ENCODE measurements at regions not wholly inside any gene's neighbourhood (a gene's known extent, or its start where the extent isn't known, plus 50 kb on each side); places are given as distances from the start of the nearest gene placed in this dataset.

GRCh38 chr14:101069666-101070362 lies 166.3 kb upstream of the RTL1 start:
- DNase-seq = no peak

- no peak for DNase-seq
Measured at GRCh38 chr14:101070540-101071492, 167.3 kb upstream of the RTL1 start.

GRCh38 chr14:101071493-101071906 lies 168.0 kb upstream of the RTL1 start:
- no peak for DNase-seq

- no peak for DNase-seq
Measured at GRCh38 chr14:101072070-101072469, 168.5 kb upstream of the RTL1 start.

- no peak for DNase-seq
Measured at GRCh38 chr14:101072531-101072930, 169.0 kb upstream of the RTL1 start.

- DNase-seq = no peak
Measured at GRCh38 chr14:101072945-101073597, 169.5 kb upstream of the RTL1 start.

- DNase-seq = no peak
Measured at GRCh38 chr14:101073598-101073965, 170.1 kb upstream of the RTL1 start.

GRCh38 chr14:101074196-101075024 lies 170.9 kb upstream of the RTL1 start:
- DNase-seq = peak; percentile 7

GRCh38 chr14:101075025-101075800 lies 171.7 kb upstream of the RTL1 start:
- DNase-seq = no peak

- DNase-seq = no peak
Measured at GRCh38 chr14:101075801-101076413, 172.4 kb upstream of the RTL1 start.

GRCh38 chr14:101076451-101077198 lies 173.1 kb upstream of the RTL1 start:
- no peak for DNase-seq

- peak; percentile 72 for DNase-seq
Measured at GRCh38 chr14:101077481-101078074, 174.1 kb upstream of the RTL1 start.

- no peak for DNase-seq
Measured at GRCh38 chr14:101078170-101078891, 174.8 kb upstream of the RTL1 start.

GRCh38 chr14:101078892-101079221 lies 175.3 kb upstream of the RTL1 start:
- no peak for DNase-seq

- no peak for DNase-seq
Measured at GRCh38 chr14:101080922-101081593, 177.5 kb upstream of the RTL1 start.

- no peak for DNase-seq
Measured at GRCh38 chr14:101082036-101082435, 178.5 kb upstream of the RTL1 start.

GRCh38 chr14:101082436-101083384 lies 179.2 kb upstream of the RTL1 start:
- DNase-seq = no peak
